ENCODE measurements at regions not wholly inside any gene's neighbourhood (a gene's known extent, or its start where the extent isn't known, plus 50 kb on each side); places are given as distances from the start of the nearest gene placed in this dataset.
"Not testable (repeated sequence)": the region's sequence is repeated elsewhere in the genome, so short reads cannot be mapped to it uniquely, and the experiment has no call there.

- no peak for DNase-seq
Observed at GRCh38 chr5:68679041-68679440, 414.8 kb upstream of the SLC30A5 start.

GRCh38 chr5:68680366-68680765 is 413.4 kb upstream of the SLC30A5 start:
- DNase-seq = no peak

- DNase-seq = no peak
Observed at GRCh38 chr5:68681929-68682328, 411.9 kb upstream of the SLC30A5 start.

- DNase-seq = no peak
Observed at GRCh38 chr5:68682400-68683160, 411.2 kb upstream of the SLC30A5 start.

- DNase-seq = no peak
Observed at GRCh38 chr5:68683632-68684036, 410.2 kb upstream of the SLC30A5 start.

- DNase-seq = no peak
Observed at GRCh38 chr5:68685863-68686262, 408.0 kb upstream of the SLC30A5 start.

GRCh38 chr5:68688547-68688946 is 405.3 kb upstream of the SLC30A5 start:
- no peak for DNase-seq

- DNase-seq = no peak
Observed at GRCh38 chr5:68689010-68689409, 404.8 kb upstream of the SLC30A5 start.

- not testable (repeated sequence) for DNase-seq
Observed at GRCh38 chr5:68691874-68692273, 401.9 kb upstream of the SLC30A5 start.

- no peak for DNase-seq
Observed at GRCh38 chr5:68698025-68698940, 395.5 kb upstream of the SLC30A5 start.

- no peak for DNase-seq
Observed at GRCh38 chr5:68699966-68700365, 393.8 kb upstream of the SLC30A5 start.

- DNase-seq = no peak
Observed at GRCh38 chr5:68707575-68707974, 386.2 kb upstream of the SLC30A5 start.

GRCh38 chr5:68708156-68708841 is 385.5 kb upstream of the SLC30A5 start:
- DNase-seq = no peak

- no peak for DNase-seq
Observed at GRCh38 chr5:68708842-68709170, 385.0 kb upstream of the SLC30A5 start.

- DNase-seq = no peak
Observed at GRCh38 chr5:68709239-68709638, 384.6 kb upstream of the SLC30A5 start.

GRCh38 chr5:68710514-68710913 is 383.3 kb upstream of the SLC30A5 start:
- DNase-seq = no peak

- no peak for DNase-seq
Observed at GRCh38 chr5:68711293-68712200, 382.3 kb upstream of the SLC30A5 start.

GRCh38 chr5:68714810-68715209 is 379.0 kb upstream of the SLC30A5 start:
- DNase-seq = no peak

- DNase-seq = no peak
Observed at GRCh38 chr5:68720884-68721610, 372.8 kb upstream of the SLC30A5 start.

GRCh38 chr5:68722357-68722756 is 371.5 kb upstream of the SLC30A5 start:
- DNase-seq = no peak

GRCh38 chr5:68725905-68726683 is 367.7 kb upstream of the SLC30A5 start:
- no peak for DNase-seq

Measured in T-helper 1 cell (primary cell).